ENCODE measurements at regions not wholly inside any gene's neighbourhood (a gene's known extent, or its start where the extent isn't known, plus 50 kb on each side); places are given as distances from the start of the nearest gene placed in this dataset.

DNA sequence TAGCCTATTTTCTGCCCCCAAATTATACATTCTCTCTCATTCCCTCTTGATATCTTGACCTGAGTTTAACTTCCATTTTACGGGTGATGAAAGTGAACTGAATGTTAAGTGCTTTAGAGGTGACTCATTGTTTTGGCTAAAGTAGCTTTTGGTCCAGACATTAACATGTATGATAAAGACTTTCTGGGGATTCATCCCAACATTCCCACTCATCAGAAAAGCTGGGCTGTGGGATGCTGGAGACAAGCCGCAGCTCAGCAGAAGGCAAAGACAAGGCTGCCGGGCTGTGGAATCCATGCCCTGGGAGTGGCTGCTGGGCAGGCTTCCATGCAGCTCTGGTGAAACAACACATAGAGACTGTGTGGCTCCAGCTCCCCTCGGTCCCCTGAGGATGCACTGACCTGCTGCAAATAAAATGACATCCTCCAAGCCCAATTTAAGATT lies 89.9 kb upstream of the SYNDIG1 start:
- no peak for FAIRE-seq
- no peaks in the 10 kb centered on the region for H3K4me1 ChIP-seq (replicated peaks in 1 of 2; ENCODE audit: control insufficient read depth in 2 of 2, insufficient read depth in 2 of 2, low read length in 2 of 2)
- H3K9me1 ChIP-seq (ENCODE audit: control insufficient read depth, insufficient read depth, low read length): no peaks in the 10 kb centered on the region

DNA sequence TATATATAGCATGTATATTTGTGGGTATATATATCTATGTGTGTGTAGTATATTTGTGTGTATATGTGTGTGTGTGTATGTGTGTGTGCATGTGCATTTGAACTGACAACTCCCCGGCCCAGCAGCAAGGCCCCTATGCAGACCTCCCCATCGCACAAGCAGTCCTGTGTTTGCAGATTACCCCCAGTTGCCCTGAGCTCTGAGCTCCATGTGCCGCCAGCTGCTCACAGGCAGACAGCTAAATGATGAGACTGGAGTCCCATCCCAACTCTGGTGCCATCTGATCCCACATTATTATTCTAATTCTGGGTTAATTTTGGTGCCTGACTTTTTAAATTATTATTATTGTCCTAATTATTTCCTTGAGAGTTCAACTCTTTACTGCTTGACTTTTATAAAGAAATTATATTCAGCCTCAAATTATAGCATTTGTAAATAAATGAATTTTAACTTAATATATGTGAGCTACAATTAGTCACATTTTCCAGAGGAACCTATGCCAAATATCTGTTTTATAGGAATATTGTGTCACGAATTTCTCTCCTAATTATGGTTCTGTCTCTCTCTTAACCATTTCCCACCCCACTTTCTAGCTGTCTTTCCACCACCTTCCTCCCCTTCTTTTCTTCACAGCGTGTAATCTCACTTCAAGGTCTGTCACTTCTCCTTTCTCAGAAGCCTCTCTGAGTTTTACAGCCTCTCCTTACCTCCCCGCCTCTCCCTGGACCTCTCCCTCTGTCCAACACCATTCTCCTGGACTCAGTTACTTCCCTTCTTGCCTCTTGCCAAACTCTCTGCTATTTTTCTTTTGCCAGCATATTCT lies 90.6 kb upstream of the SYNDIG1 start:
- CTCF ChIA-PET (ENCODE audit: low intra/inter-chr PET ratio): no interaction called here
- Histone ChIP-seq H4K20me1 (replicated peaks; ENCODE audit: control insufficient read depth, insufficient read depth, low read length) (no peaks in the 10 kb centered on the region), H3K4me1 (replicated peaks in 1 of 2; ENCODE audit: control insufficient read depth in 2 of 2, insufficient read depth in 2 of 2, low read length in 2 of 2) (no peaks in the 10 kb centered on the region), H3K4me2 (ENCODE audit: insufficient read depth, low read length) (no peak overlapping the region), H3K79me2 (ENCODE audit: control insufficient read depth, insufficient read depth, low read length) (no peaks in the 10 kb centered on the region), H2AFZ (ENCODE audit: low read depth, low read length) (no peak overlapping the region), H3K4me3 (no peak overlapping the region), H3K27me3 (ENCODE audit: control insufficient read depth in 2 of 2, insufficient read depth in 2 of 2, low read length in 2 of 2) (no peaks in the 10 kb centered on the region), H3K9me1 (ENCODE audit: control insufficient read depth, insufficient read depth, low read length) (no peaks in the 10 kb centered on the region), H3K27ac (ENCODE audit: extremely low read depth, low read depth, low read length) (no peak overlapping the region), H3K9me3 (replicated peaks; ENCODE audit: control insufficient read depth, insufficient read depth, low read depth, low read length) (no peaks in the 10 kb centered on the region), H3K9ac (ENCODE audit: insufficient read depth in 1 of 2, low read depth in 2 of 2, low read length in 2 of 2) (no peak overlapping the region), H3K36me3 (ENCODE audit: control insufficient read depth, insufficient read depth, low read length) (no peaks in the 10 kb centered on the region)
- in situ Hi-C loops (cut with MboI): no loop called here
- intact Hi-C loops (cut with micrococcal nuclease): no loop called here
- BruUV-seq (replicated peaks): no TSS peak
- ATAC-seq (no peak), FAIRE-seq (no peak), DNase-seq (ENCODE audit: extremely low read depth in 1 of 4, low spot score in 3 of 4) (no peak)
- POLR2A ChIA-PET: no interaction called here
- 0% methylated on average over 3 of the region's 6 CpGs for WGBS (ENCODE audit: insufficient coverage, low coverage, missing lambda C conversion rate)
- TF ChIP-seq, protein P1, sequence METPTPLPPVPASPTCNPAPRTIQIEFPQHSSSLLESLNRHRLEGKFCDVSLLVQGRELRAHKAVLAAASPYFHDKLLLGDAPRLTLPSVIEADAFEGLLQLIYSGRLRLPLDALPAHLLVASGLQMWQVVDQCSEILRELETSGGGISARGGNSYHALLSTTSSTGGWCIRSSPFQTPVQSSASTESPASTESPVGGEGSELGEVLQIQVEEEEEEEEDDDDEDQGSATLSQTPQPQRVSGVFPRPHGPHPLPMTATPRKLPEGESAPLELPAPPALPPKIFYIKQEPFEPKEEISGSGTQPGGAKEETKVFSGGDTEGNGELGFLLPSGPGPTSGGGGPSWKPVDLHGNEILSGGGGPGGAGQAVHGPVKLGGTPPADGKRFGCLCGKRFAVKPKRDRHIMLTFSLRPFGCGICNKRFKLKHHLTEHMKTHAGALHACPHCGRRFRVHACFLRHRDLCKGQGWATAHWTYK (CRISPR knock-in tag; IDR thresholded peaks at IDR 0.05): no peak
- TF ChIP-seq, protein P2, sequence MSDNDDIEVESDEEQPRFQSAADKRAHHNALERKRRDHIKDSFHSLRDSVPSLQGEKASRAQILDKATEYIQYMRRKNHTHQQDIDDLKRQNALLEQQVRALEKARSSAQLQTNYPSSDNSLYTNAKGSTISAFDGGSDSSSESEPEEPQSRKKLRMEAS (CRISPR knock-in tag; IDR thresholded peaks at IDR 0.05): no peak
- TF ChIP-seq TRIM28 (IDR thresholded peaks at IDR 0.05): no peak
- TF ChIP-seq IRF2 (CRISPR knock-in tag; IDR thresholded peaks at IDR 0.05): no peak
- no peak for TF ChIP-seq ZNF133 (CRISPR knock-in tag; IDR thresholded peaks at IDR 0.05)
- TF ChIP-seq, protein P3, sequence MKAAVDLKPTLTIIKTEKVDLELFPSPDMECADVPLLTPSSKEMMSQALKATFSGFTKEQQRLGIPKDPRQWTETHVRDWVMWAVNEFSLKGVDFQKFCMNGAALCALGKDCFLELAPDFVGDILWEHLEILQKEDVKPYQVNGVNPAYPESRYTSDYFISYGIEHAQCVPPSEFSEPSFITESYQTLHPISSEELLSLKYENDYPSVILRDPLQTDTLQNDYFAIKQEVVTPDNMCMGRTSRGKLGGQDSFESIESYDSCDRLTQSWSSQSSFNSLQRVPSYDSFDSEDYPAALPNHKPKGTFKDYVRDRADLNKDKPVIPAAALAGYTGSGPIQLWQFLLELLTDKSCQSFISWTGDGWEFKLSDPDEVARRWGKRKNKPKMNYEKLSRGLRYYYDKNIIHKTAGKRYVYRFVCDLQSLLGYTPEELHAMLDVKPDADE (conservative IDR thresholded peaks at IDR 0.05; ENCODE audit: control insufficient read depth, low read depth, low read length): no peak
- no peak for TF ChIP-seq FOXK1 (CRISPR knock-in tag; IDR thresholded peaks at IDR 0.05; ENCODE audit: borderline replicate concordance)
- TF ChIP-seq NCOR1 (IDR thresholded peaks at IDR 0.05): no peak
- TF ChIP-seq ZNF778 (CRISPR knock-in tag; IDR thresholded peaks at IDR 0.05): no peak
- TF ChIP-seq, protein P4, sequence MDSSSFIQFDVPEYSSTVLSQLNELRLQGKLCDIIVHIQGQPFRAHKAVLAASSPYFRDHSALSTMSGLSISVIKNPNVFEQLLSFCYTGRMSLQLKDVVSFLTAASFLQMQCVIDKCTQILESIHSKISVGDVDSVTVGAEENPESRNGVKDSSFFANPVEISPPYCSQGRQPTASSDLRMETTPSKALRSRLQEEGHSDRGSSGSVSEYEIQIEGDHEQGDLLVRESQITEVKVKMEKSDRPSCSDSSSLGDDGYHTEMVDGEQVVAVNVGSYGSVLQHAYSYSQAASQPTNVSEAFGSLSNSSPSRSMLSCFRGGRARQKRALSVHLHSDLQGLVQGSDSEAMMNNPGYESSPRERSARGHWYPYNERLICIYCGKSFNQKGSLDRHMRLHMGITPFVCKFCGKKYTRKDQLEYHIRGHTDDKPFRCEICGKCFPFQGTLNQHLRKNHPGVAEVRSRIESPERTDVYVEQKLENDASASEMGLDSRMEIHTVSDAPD (CRISPR knock-in tag; IDR thresholded peaks at IDR 0.05): no peak

More for the DNA sequence above, 89.9 kb upstream of the SYNDIG1 start:
- in situ Hi-C loops (cut with MboI) (no loop called here), intact Hi-C loops (cut with micrococcal nuclease) (no loop called here)
- H3K27me3 ChIP-seq (ENCODE audit: control insufficient read depth in 2 of 2, insufficient read depth in 2 of 2, low read length in 2 of 2): no peaks in the 10 kb centered on the region
- ChIA-PET CTCF (ENCODE audit: low intra/inter-chr PET ratio) (no interaction called here), POLR2A (no interaction called here)
- no peak overlapping the region for H3K4me2 ChIP-seq (ENCODE audit: insufficient read depth, low read length)
- H3K4me3 ChIP-seq: no peak overlapping the region
- no peaks in the 10 kb centered on the region for H4K20me1 ChIP-seq (replicated peaks; ENCODE audit: control insufficient read depth, insufficient read depth, low read length)
- DNase-seq (ENCODE audit: extremely low read depth in 1 of 4, low spot score in 3 of 4) (no peak), ATAC-seq (no peak)
- 0% methylated on average over 2 of the region's 4 CpGs for WGBS (ENCODE audit: insufficient coverage, low coverage, missing lambda C conversion rate)
- no peak overlapping the region for H3K9ac ChIP-seq (ENCODE audit: insufficient read depth in 1 of 2, low read depth in 2 of 2, low read length in 2 of 2)
- H3K36me3 ChIP-seq (ENCODE audit: control insufficient read depth, insufficient read depth, low read length): no peaks in the 10 kb centered on the region
- H3K79me2 ChIP-seq (ENCODE audit: control insufficient read depth, insufficient read depth, low read length): no peaks in the 10 kb centered on the region
- H2AFZ ChIP-seq (ENCODE audit: low read depth, low read length): no peak overlapping the region
- H3K27ac ChIP-seq (ENCODE audit: extremely low read depth, low read depth, low read length): no peak overlapping the region
- TF ChIP-seq ZNF57 (CRISPR knock-in tag; IDR thresholded peaks at IDR 0.05) (no peak), ZNF121 (CRISPR knock-in tag; conservative IDR thresholded peaks at IDR 0.05) (no peak), SREBF2 (CRISPR knock-in tag; IDR thresholded peaks at IDR 0.05) (no peak), ZNF232 (CRISPR knock-in tag; IDR thresholded peaks at IDR 0.05) (no peak)
- no TSS peak for BruUV-seq (replicated peaks)
- H3K9me3 ChIP-seq (replicated peaks; ENCODE audit: control insufficient read depth, insufficient read depth, low read depth, low read length): no peaks in the 10 kb centered on the region

Measured in K562 (cell line).